HCT116 (cell line): ENCODE measurements at regions not wholly inside any gene's neighbourhood (a gene's known extent, or its start where the extent isn't known, plus 50 kb on each side); places are given as distances from the start of the nearest gene placed in this dataset.

Experiments
- ATAC-seq: fragments of 200-7000 bp; cut with Tn5 transposase; 2 replicates; pipeline ENCODE4 v1.9.1; 2020; ENCODE audit warnings: mild to moderate bottlenecking, moderate library complexity
- BruUV-seq: library from RNA; stranded (reverse); fragments of 400-500 nt; replicated peaks from 2 replicates; lab custom pipeline; 2021; lab: Mats Ljungman, UMichigan
- CTCF ChIA-PET: fragments of 300-600 bp; sonication (Branson Sonifier 250); formaldehyde crosslinking; loops from one replicate; lab custom pipeline; 2021; ENCODE audit warnings: antibody characterized with exemption; lab: Charles Lee
- POLR2A ChIA-PET: fragments of 300-600, 350-600 bp; sonication (Branson Sonifier 250); formaldehyde crosslinking; loops from one replicate; lab custom pipeline; 2021; ENCODE audit warnings: antibody characterized with exemption; lab: Charles Lee
- RAD21 ChIA-PET, 2 experiments: fragments of 300-600 bp; sonication (Branson Sonifier 250); formaldehyde crosslinking; loops; one replicate each; lab custom pipeline; 2023; ENCODE audit warnings: low total read pairs in 2 of 2; ENCODE audit not compliant: uncharacterized antibody in 2 of 2, unreplicated experiment in 2 of 2, low non-redundant PET in 1 of 2; lab: Charles Lee
- DNase-seq: peaks from one replicate; pipeline ENCODE4 v3.0.0-alpha.2; 2010; ENCODE audit warnings: low read depth, low spot score
- H2AFZ ChIP-seq: fragments of 200-600 bp; shearing (Covaris generic), sonication (generic); 2 replicates; pipeline ENCODE4 v1.6.1; 2017; ENCODE audit warnings: low read depth, mixed run types, mixed read lengths, antibody characterized with exemption, low read length; ENCODE audit not compliant: poor library complexity, severe bottlenecking
- H3K27ac ChIP-seq: 2 replicates; pipeline ENCODE4 v1.5.1; 2012; ENCODE audit warnings: low read depth, low read length
- H3K27me3 ChIP-seq: fragments of 200-600 bp; sonication (generic); 2 replicates; pipeline ENCODE4 v1.6.1; 2016; ENCODE audit warnings: mixed run types, low read length, mixed read lengths; ENCODE audit not compliant: insufficient read depth
- H3K36me3 ChIP-seq, 2 experiments: fragments of 200-500 bp in 1 of 2; fragments of 200-600 bp in 1 of 2; sonication (Bioruptor generic) in 1 of 2; sonication (generic) in 1 of 2; 2 replicates each; pipeline versions ENCODE4 v1.5.1 to v1.6.1; 2014 to 2016; ENCODE audit warnings: low read length in 2 of 2, inconsistent platforms in 1 of 2, mixed read lengths in 1 of 2, mixed run types in 1 of 2; ENCODE audit not compliant: insufficient read depth in 2 of 2, control insufficient read depth in 1 of 2
- H3K4me1 ChIP-seq, 2 experiments: fragments of 200-600 bp in 1 of 2; sonication (generic) in 1 of 2; 2 replicates each; pipeline versions ENCODE4 v1.5.1 to v1.6.1; 2012 to 2017; ENCODE audit warnings: low read length in 2 of 2, inconsistent platforms in 1 of 2, mild to moderate bottlenecking in 1 of 2, mixed read lengths in 1 of 2, mixed run types in 1 of 2, moderate library complexity in 1 of 2; ENCODE audit not compliant: insufficient read depth in 2 of 2, control insufficient read depth in 1 of 2
- H3K4me2 ChIP-seq: fragments of 200-600 bp; sonication (generic); 2 replicates; pipeline ENCODE4 v1.6.1; 2017; ENCODE audit warnings: mixed run types, low read length, mixed read lengths
- H3K4me3 ChIP-seq, 2 experiments: fragments of 200-600 bp in 1 of 2; sonication (generic) in 1 of 2; replicated peaks in 1 of 2; 2 replicates each; pipeline ENCODE4 v1.5.1; 2011 to 2016; ENCODE audit warnings: low read length in 2 of 2, control low read depth in 1 of 2, low read depth in 1 of 2, mild to moderate bottlenecking in 1 of 2, mixed read lengths in 1 of 2, mixed run types in 1 of 2
- H3K79me2 ChIP-seq: fragments of 200-600 bp; sonication (generic); 2 replicates; pipeline ENCODE4 v1.6.1; 2017; ENCODE audit warnings: mild to moderate bottlenecking, mixed run types, low read length, moderate library complexity, mixed read lengths; ENCODE audit not compliant: insufficient read depth
- H3K9ac ChIP-seq: fragments of 200-600 bp; sonication (generic); 2 replicates; pipeline ENCODE4 v1.6.1; 2016; ENCODE audit warnings: low read length, mixed read lengths
- H3K9me2 ChIP-seq: fragments of 200-600 bp; sonication (generic), shearing (Covaris generic); 2 replicates; pipeline ENCODE4 v1.6.1; 2017; ENCODE audit warnings: mixed run types, mild to moderate bottlenecking, moderate library complexity; ENCODE audit not compliant: insufficient read depth
- H3K9me3 ChIP-seq, 2 experiments: fragments of 200-500 bp in 1 of 2; fragments of 200-600 bp in 1 of 2; sonication (Bioruptor generic) in 1 of 2; sonication (generic) in 1 of 2; 2 replicates each; pipeline ENCODE4 v1.6.1; 2014 to 2017; ENCODE audit warnings: low read length in 2 of 2, mixed read lengths in 2 of 2, inconsistent platforms in 1 of 2, low read depth in 1 of 2, mild to moderate bottlenecking in 1 of 2, mixed run types in 1 of 2, moderate library complexity in 1 of 2; ENCODE audit not compliant: control insufficient read depth in 1 of 2, insufficient read depth in 1 of 2
- H4K20me1 ChIP-seq: fragments of 200-600 bp; sonication (generic), shearing (Covaris generic); 2 replicates; pipeline ENCODE4 v1.6.1; 2017; ENCODE audit warnings: mixed run types, mild to moderate bottlenecking, moderate library complexity; ENCODE audit not compliant: insufficient read depth
- ATF3 ChIP-seq: IDR thresholded peaks from 2 replicates; pipeline ENCODE4 v1.6.1; 2012
- CTCF ChIP-seq, 3 experiments: fragments of 200-600 bp in 1 of 3; sonication (generic) in 1 of 3; IDR thresholded peaks in 2 of 3; conservative IDR thresholded peaks in 1 of 3; 2 replicates each; pipeline ENCODE4 v1.5.1; 2012 to 2017; ENCODE audit warnings: low read depth in 2 of 3, low read length in 2 of 3, antibody characterized with exemption in 1 of 3, borderline replicate concordance in 1 of 3, control low read depth in 1 of 3, mild to moderate bottlenecking in 1 of 3, mixed read lengths in 1 of 3, mixed run types in 1 of 3, moderate library complexity in 1 of 3; ENCODE audit not compliant: insufficient read depth in 1 of 3
- EZH2 ChIP-seq: fragments of 200-600 bp; sonication (generic); IDR thresholded peaks from 2 replicates; pipeline ENCODE4 v1.6.1; 2017; ENCODE audit warnings: antibody characterized with exemption, mixed run types
- JUND ChIP-seq: IDR thresholded peaks from 2 replicates; pipeline ENCODE4 v1.6.1; 2012
- POLR2A ChIP-seq: IDR thresholded peaks from 2 replicates; pipeline ENCODE4 v1.7.0; 2011; ENCODE audit warnings: borderline replicate concordance; ENCODE audit not compliant: insufficient read depth, insufficient read length; ENCODE audit errors: extremely low read depth
- TCF7L2 ChIP-seq: IDR thresholded peaks from 2 replicates; pipeline ENCODE4 v1.7.0; 2011; ENCODE audit warnings: borderline replicate concordance, inconsistent platforms; ENCODE audit not compliant: insufficient read depth, insufficient read length; ENCODE audit errors: extremely low read depth
- ZBTB33 ChIP-seq: IDR thresholded peaks from 2 replicates; pipeline ENCODE4 v1.6.1; 2011; ENCODE audit warnings: mild to moderate bottlenecking, low read length, moderate library complexity; ENCODE audit not compliant: insufficient replicate concordance; ENCODE audit errors: extremely low read depth
- ZFX ChIP-seq: fragments of 450-650 bp; IDR thresholded peaks from 2 replicates; pipeline ENCODE4 v1.6.1; 2017
- intact Hi-C: fragments of 100-400 bp; cut with micrococcal nuclease; formaldehyde crosslinking; loops from 2 replicates; pipeline ENCODE4 v1.10.0; 2022

- Histone ChIP-seq H3K4me2 (no peak overlapping the region), H3K9me2 (no peaks in the 10 kb centered on the region), H3K36me3 (no peaks in the 10 kb centered on the region), H3K4me1 (no peaks in the 10 kb centered on the region), H3K9ac (no peak overlapping the region), H3K79me2 (no peaks in the 10 kb centered on the region), H3K9me3 (no peaks in the 10 kb centered on the region), H2AFZ (no peak overlapping the region), H4K20me1 (no peaks in the 10 kb centered on the region), H3K4me3 (no peak overlapping the region), H3K27ac (no peak overlapping the region), H3K27me3 (no peaks in the 10 kb centered on the region)
- no TSS peak for BruUV-seq
- POLR2A ChIA-PET: no interaction called here
- intact Hi-C loops: no loop called here
- CTCF ChIA-PET: no interaction called here
- TF ChIP-seq ZBTB33 (no peak), CTCF (IDR thresholded peaks at IDR 0.05 in 2 of 3, conservative IDR thresholded peaks at IDR 0.05 in 1 of 3; ENCODE audit: borderline replicate concordance in 1 of 3, insufficient read depth in 1 of 3, low read depth in 2 of 3, low read length in 2 of 3) (no peak), TCF7L2 (no peak), POLR2A (no peak), JUND (no peak)
- ATAC-seq (no peak), DNase-seq (no peak)
- RAD21 ChIA-PET: no interaction called here
These were observed 562.4 kb upstream of the CLINT1 start for GRCh38 chr5:158421319-158421718.

- CTCF ChIA-PET: no interaction called here
- intact Hi-C loops: no loop called here
These were observed 560.2 kb upstream of the CLINT1 start for GRCh38 chr5:158419186-158419585.

More at GRCh38 chr5:158419186-158419585, 560.2 kb upstream of the CLINT1 start:
- POLR2A ChIA-PET: no interaction called here
- H3K9ac ChIP-seq: no peak overlapping the region
- no peaks in the 10 kb centered on the region for H3K27me3 ChIP-seq
- no peak for ATAC-seq
- H3K27ac ChIP-seq: no peak overlapping the region
- no peak overlapping the region for H3K4me2 ChIP-seq
- no TSS peak for BruUV-seq
- H3K9me3 ChIP-seq: no peaks in the 10 kb centered on the region
- RAD21 ChIA-PET: no interaction called here
- H3K9me2 ChIP-seq: no peaks in the 10 kb centered on the region
- no peak overlapping the region for H3K4me3 ChIP-seq
- no peak for DNase-seq
- H3K79me2 ChIP-seq: no peaks in the 10 kb centered on the region
- TF ChIP-seq CTCF (IDR thresholded peaks at IDR 0.05 in 2 of 3, conservative IDR thresholded peaks at IDR 0.05 in 1 of 3; ENCODE audit: borderline replicate concordance in 1 of 3, insufficient read depth in 1 of 3, low read depth in 2 of 3, low read length in 2 of 3) (no peak), EZH2 (no peak), ATF3 (no peak), JUND (no peak), POLR2A (no peak), ZFX (no peak)
- no peak overlapping the region for H2AFZ ChIP-seq
- no peaks in the 10 kb centered on the region for H3K36me3 ChIP-seq
- H3K4me1 ChIP-seq: no peaks in the 10 kb centered on the region
- H4K20me1 ChIP-seq: no peaks in the 10 kb centered on the region
